ENCODE measurements at regions not wholly inside any gene's neighbourhood (a gene's known extent, or its start where the extent isn't known, plus 50 kb on each side); places are given as distances from the start of the nearest gene placed in this dataset.

- Mint-ChIP-seq H3K9me3 (ENCODE audit: unreplicated experiment) (no peaks in the 10 kb centered on the region), H3K4me3 (ENCODE audit: unreplicated experiment) (no peak overlapping the region), H3K27me3 (ENCODE audit: insufficient read depth, unreplicated experiment) (no peaks in the 10 kb centered on the region), H3K27ac (ENCODE audit: low read depth, unreplicated experiment) (no peak overlapping the region), H3K36me3 (ENCODE audit: insufficient read depth, unreplicated experiment) (no peaks in the 10 kb centered on the region), H3K4me1 (ENCODE audit: insufficient read depth, unreplicated experiment) (no peaks in the 10 kb centered on the region)
- CTCF ChIA-PET = interaction anchor here (1.1 kb wide), 1 partner anchor 13 kb away, joined by 4 read pairs; no protein-coding TSS in a partner anchor
- POLR2A ChIA-PET = no interaction called here
- no peak for TF ChIP-seq CTCF (IDR thresholded peaks at IDR 0.05; ENCODE audit: unreplicated experiment)
- no TSS peak for BruUV-seq (replicated peaks)
- intact Hi-C loops (cut with micrococcal nuclease) = no loop called here
- DNase-seq (ENCODE audit: unreplicated experiment) = no peak
Observed at GRCh38 chr11:131077340-131077739, 161.1 kb upstream of the SNX19 start.

- no peak for TF ChIP-seq CTCF (IDR thresholded peaks at IDR 0.05; ENCODE audit: unreplicated experiment)
- intact Hi-C loops (cut with micrococcal nuclease) = no loop called here
- no peaks in the 10 kb centered on the region for H3K9me3 Mint-ChIP-seq (ENCODE audit: unreplicated experiment)
- no peak overlapping the region for H3K27ac Mint-ChIP-seq (ENCODE audit: low read depth, unreplicated experiment)
- H3K4me1 Mint-ChIP-seq (ENCODE audit: insufficient read depth, unreplicated experiment) = no peaks in the 10 kb centered on the region
- no peak overlapping the region for H3K4me3 Mint-ChIP-seq (ENCODE audit: unreplicated experiment)
- DNase-seq (ENCODE audit: unreplicated experiment) = no peak
- ChIA-PET POLR2A (no interaction called here), CTCF (interaction anchor here (1.0 kb wide), 1 partner anchor 12 kb away, joined by 3 read pairs; no protein-coding TSS in a partner anchor)
- no TSS peak for BruUV-seq (replicated peaks)
- H3K36me3 Mint-ChIP-seq (ENCODE audit: insufficient read depth, unreplicated experiment) = no peaks in the 10 kb centered on the region
- no peaks in the 10 kb centered on the region for H3K27me3 Mint-ChIP-seq (ENCODE audit: insufficient read depth, unreplicated experiment)
Observed at GRCh38 chr11:131079036-131079435, 162.8 kb upstream of the SNX19 start.

- TF ChIP-seq CTCF (IDR thresholded peaks at IDR 0.05; ENCODE audit: unreplicated experiment) = no peak
- no peak for DNase-seq (ENCODE audit: unreplicated experiment)
- Mint-ChIP-seq H3K4me3 (ENCODE audit: unreplicated experiment) (no peak overlapping the region), H3K36me3 (ENCODE audit: insufficient read depth, unreplicated experiment) (no peaks in the 10 kb centered on the region), H3K4me1 (ENCODE audit: insufficient read depth, unreplicated experiment) (no peaks in the 10 kb centered on the region), H3K9me3 (ENCODE audit: unreplicated experiment) (peaks cover 37% of the 10 kb centered on the region), H3K27ac (ENCODE audit: low read depth, unreplicated experiment) (no peak overlapping the region), H3K27me3 (ENCODE audit: insufficient read depth, unreplicated experiment) (no peaks in the 10 kb centered on the region)
- POLR2A ChIA-PET = no interaction called here
- CTCF ChIA-PET = interaction anchor here (1.1 to 4.0 kb wide), 2 partner anchors 25 to 64 kb away, joined by 3 to 16 read pairs; no protein-coding TSS in a partner anchor
- intact Hi-C loops (cut with micrococcal nuclease) = no loop called here
- BruUV-seq (replicated peaks) = no TSS peak
Observed at GRCh38 chr11:131089727-131090245, 173.5 kb upstream of the SNX19 start.

GRCh38 chr11:131092469-131092868 is 176.2 kb upstream of the SNX19 start:
- Mint-ChIP-seq H3K4me1 (ENCODE audit: insufficient read depth, unreplicated experiment) (no peaks in the 10 kb centered on the region), H3K4me3 (ENCODE audit: unreplicated experiment) (no peak overlapping the region), H3K9me3 (ENCODE audit: unreplicated experiment) (peaks cover 18% of the 10 kb centered on the region), H3K27me3 (ENCODE audit: insufficient read depth, unreplicated experiment) (no peaks in the 10 kb centered on the region), H3K36me3 (ENCODE audit: insufficient read depth, unreplicated experiment) (no peaks in the 10 kb centered on the region), H3K27ac (ENCODE audit: low read depth, unreplicated experiment) (no peak overlapping the region)
- DNase-seq (ENCODE audit: unreplicated experiment) = no peak
- POLR2A ChIA-PET = no interaction called here
- TF ChIP-seq CTCF (IDR thresholded peaks at IDR 0.05; ENCODE audit: unreplicated experiment) = no peak
- intact Hi-C loops (cut with micrococcal nuclease) = no loop called here
- BruUV-seq (replicated peaks) = no TSS peak
- CTCF ChIA-PET = interaction anchor here (4.0 kb wide), 1 partner anchor 28 kb away, joined by 16 read pairs; no protein-coding TSS in a partner anchor

Data from MCF 10A (cell line).